Retina (tissue), 1 donor: ENCODE measurements at regions not wholly inside any gene's neighbourhood (a gene's known extent, or its start where the extent isn't known, plus 50 kb on each side); places are given as distances from the start of the nearest gene placed in this dataset.
"Not testable (repeated sequence)": the region's sequence is repeated elsewhere in the genome, so short reads cannot be mapped to it uniquely, and the experiment has no call there.

Experiments used
- DNase-seq: peaks from one replicate; pipeline ENCODE4 v3.0.0-alpha.2; 2016

DNA sequence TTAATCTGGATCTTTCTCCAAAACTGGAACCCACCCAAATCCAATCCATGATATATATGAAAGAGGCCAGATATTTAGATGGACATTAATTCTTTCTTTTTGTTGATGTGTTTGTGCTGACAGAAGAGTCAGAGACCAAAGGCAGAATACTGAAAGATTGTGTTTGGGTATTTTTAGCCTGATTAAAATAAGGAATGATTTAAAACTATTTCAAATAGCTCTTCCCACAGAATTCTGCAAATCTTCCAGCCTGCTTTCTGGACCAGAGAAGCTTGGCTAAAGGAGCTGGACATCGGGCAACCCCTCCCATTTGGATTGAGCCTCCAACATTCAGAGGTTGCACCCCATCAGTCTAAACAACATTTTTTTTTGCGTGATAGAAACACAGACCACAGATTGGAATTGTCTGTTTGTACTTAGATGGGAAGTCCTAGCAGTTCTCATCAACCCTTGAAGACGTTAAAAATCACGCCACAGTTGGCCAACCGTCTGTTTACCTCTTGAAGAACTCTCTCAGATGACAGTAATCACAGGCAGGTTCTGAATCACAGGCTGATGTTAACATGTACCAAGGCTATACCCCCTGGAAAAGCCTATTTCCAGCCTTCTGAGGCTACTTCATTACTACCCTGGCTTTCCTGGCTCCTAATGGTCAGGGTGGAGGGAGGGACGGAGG, 155.2 kb upstream of the NRP1 start:
- DNase-seq = no peak

DNA sequence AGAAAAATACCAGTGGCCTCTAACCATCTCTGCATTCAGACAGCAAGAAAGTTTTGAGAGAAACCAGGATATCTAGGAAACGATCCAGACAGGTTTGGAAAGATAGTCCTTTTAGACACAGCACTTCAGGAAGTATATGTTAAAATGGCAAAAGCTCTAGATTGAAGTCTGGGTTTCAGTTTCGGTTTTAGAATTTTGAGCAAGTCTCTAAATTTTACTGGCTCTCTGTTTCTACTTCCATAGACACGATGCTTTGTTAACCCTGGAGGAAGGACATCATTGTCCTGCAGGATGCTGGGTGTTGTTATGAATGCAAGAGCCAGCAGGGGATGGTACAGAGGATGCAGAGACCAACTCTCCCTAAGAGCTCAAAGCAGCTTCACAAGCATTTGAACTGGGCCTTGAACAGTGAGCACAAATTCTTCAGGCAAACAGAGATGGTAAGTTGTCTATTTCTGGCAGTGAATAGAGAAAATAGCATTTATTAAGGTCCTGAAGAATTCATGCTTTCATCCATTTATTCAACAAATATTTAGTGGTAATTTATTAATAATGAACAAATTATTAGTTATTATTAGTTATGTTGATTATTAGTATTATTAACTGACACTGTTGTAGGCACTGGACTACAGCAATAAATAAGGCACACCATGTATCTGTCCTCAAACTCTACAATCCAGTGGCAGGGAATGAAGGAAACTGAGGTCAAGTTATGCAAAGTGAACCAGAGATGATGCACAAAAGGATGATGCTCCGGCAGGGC, 152.7 kb upstream of the NRP1 start:
- no peak for DNase-seq

DNA sequence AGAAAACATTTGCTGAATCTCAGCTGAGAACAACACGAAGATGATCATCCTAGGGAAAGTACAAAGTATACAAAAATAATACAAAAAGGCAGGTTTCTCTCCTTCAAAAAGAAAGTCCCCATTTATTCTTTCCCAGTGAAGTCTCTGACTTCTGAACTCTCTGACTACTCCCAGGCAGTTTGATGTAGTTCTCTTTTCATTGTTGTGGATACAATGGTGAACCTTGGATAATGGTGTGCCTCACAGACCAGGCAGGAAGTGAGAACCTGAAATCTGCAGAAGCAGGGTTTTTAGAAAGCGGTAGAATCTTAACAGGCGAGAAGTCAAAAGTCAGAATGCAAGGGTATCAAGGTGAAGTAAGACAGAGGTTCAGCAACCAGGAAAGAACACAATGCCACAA, 150.8 kb upstream of the NRP1 start:
- DNase-seq = no peak

DNA sequence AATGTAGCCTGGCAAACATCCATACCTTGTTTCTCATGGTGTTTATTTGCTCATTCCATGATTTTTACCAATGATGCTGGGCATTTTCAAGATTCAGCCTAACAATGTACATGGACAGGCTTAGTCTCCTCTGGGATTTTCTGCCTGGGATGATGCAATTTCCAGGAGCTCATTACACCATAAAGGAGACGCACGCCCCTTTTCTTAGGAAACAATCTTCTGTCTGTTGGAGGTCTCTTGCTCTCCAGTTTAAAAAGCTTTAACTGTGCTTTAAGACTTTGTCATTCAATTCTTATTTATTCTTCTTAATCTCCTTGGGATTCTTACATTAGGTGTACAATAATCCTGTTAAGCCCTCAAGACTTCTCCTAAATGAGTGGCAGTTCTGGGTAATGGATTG, 150.3 kb upstream of the NRP1 start:
- DNase-seq = no peak

DNA sequence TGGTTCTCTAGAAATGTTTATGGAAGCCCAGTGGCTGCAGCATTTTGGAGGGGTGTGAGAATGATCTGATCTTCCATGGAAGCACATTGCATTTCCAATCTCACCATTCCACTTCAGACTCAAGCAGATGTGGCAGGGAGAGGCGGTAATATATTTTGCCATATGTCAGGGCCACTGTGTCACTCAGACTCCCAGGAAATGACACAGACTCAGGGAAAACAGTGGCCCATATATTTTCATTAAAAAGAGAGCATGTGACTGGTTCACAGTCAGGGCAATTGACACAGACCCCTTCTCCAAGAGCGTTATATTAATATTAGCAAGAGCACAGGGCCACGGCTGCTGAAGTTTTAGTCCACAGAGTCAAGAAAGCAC, 149.3 kb upstream of the NRP1 start:
- no peak for DNase-seq

DNA sequence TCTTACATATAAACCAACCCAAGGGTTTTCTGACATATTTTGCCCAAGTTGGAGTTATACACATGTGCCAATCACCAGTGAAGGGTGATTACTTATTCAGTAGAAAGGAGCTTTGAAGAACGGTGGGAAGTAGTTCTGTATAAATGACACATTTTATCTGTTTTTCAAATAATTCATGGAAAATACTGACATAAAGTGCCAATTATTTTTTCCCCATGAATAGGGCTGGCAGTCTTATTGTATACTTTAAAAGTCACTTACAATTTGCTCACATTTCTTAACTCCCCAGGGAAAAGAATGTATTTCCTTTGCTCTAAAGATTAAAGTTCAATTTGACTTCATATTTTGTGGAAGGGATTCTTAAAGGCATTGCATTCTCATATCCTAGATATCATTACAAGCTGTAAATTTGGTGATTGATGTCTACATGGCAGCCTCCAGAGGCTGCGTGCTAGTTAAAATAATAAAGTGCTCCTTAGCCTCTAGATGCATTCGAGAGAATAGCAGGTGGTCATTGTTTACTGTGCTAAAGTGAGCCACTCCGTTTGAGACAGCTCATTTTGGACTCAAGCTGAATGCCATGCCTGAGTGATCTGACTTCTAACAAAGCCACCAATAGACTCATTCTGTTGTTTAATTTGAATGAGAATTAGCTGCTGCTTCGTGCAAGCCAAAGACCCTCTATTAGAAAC, 148.8 kb upstream of the NRP1 start:
- DNase-seq = peak; percentile 50

DNA sequence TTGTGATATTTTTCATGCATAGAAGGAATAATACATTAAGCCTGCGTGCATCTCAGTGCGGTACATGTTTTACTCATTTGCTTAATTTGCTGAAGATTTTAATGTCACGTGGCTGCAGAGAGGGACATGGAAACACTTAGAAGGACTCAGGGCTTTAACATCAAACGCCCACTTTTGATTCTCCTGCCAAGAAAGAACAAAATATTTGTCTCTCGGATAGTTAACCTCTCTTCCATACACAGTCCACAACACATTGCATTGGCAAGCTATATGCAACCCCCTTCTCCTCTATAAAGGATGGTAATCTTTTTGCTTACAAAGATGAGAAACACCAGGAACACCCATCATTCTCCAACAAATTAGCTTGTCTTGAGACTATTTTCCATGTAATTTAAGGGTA, 148.0 kb upstream of the NRP1 start:
- DNase-seq = no peak

DNA sequence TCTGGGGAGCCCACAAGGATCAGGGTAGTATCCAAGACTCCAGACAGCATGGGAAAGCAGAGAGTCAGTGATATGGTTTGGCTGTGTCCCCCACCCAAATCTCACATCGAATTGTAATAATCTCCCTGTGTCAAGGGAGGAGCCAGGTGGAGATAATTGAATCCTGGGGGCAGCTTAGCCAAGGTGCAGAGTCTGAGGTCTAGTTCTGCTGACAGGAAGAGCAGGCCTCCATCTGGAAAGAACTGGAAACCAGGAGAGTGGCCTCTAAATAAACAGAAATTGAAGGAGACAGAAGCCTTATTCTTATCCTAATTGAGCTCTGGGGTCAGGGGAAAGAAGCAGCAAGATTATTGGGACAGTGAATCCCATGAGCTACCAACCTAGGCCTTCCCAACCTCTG, 146.7 kb upstream of the NRP1 start:
- no peak for DNase-seq

DNA sequence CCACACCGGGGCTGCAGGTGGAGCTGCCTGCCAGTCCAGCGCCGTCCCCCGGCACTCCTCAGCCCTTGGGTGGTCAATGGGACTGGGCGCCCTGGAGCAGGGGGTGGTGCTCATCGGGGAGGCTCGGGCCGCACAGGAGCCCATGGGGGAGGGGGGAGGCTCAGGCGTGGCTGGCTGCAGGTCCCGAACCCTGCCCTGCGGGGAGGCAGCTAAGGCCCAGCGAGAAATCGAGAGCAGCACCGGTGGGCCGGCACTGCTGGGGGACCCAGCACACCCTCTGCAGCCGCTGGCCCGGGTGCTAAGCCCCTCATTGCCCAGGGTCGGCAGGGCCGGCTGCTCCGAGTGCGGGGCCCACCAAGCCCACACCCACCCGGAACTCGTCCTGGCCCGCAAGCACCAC, 145.9 kb upstream of the NRP1 start:
- DNase-seq = not testable (repeated sequence)

DNA sequence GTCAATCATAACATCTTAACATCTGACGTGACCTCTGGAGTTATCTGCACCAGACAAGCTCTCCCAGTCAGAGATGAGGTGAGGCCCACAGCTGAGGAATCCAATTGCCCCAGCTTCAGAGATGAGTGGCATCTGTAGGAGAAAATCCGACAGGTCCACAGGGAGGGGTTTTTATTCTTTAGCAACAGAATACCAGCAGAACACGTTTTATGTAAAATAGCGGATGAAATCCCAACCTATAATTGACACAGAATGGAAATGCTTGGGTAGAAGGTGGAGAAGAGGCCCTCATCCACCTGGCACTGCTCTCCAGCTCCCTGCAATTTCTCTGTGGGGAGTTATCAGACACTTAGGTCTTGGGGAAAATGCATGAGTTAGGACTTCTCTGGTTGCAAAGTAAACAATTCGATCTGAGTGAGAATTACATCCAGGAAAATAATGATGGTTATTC, 144.2 kb upstream of the NRP1 start:
- DNase-seq = no peak

DNA sequence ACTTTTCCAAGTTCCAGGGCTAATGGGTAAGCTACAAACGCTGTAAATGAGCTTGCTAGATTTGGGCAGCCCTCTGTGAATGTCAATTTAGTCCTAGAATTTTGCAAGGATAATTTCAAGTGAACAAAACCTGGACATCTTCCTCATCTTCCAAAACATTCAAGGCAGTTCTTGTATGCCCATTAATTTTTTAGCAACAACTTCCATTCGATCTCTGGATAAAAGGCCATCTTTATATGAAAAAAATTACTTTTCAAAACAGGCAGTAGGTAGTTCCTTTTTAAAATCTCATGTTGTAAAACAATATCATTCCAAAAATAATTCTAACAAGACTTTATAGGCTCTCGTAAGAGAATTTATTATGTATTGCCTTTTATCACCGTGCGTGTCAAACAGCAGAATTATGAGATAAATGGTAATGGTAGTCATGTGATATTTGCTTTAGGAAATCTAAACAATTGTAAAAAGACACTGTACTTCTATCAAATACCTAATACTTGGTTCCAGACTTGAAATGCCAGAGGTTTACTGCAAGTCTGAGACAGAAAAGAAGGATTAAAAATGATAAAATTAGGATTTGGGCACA, 143.7 kb upstream of the NRP1 start:
- no peak for DNase-seq

DNA sequence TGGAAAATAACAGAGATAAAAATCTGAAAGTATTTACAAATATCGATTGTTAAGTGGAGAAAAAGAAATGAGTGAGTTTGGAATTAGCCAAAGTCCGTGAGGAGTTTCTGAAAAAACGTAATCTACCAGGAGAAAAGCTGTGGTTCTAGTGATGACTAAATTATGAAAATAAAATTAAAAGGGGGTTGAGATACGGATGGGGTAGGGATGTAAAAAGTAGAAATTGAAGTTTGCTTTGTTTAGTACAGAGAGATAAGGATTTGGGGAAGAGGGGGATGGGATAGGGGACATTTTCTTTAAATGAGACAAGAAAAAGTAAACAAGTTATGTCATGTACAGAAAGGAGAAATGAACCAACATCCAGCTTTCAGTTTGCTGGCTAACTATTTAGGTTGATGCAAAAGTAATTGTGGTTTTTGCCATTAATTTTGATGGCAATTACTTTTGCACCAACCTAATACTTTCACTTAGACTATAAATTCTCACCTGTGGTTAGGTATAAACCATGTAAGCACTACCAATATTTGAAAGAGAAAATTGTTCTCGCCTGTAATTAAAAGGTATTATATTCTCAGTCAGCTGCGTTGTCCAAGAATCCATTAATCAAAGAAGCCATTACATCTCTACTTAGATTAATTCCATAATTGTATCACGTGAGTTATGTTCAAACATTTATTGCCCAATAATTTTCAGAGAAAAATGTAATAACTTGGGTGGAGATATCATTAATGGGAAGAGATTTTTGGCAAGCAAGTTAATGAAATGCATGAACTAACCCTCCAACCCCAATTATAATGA, 143.0 kb upstream of the NRP1 start:
- no peak for DNase-seq

DNA sequence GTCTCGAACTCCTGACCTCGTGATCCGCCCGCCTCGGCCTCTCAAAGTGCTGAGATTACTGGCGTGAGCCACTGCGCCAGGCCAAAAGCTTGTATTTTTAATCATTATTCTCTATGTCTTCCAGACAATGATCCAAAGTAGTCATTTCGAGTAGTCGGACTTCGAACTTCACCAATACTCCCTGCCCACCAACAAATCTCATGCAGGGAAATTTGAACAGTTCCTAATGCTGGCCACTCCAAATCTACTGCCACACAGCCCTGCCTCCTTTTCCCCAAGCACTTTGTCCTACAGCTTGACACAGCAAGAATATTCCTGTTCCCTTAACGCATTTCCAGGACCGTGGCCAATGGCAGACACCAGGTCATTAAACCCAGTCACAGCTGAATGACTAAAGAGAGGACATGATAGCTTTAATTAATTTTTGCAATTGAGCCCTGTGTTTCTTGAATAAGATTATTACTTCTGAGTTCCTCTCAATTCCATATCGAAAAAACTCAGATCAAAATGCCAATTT, 142.3 kb upstream of the NRP1 start:
- DNase-seq = no peak

DNA sequence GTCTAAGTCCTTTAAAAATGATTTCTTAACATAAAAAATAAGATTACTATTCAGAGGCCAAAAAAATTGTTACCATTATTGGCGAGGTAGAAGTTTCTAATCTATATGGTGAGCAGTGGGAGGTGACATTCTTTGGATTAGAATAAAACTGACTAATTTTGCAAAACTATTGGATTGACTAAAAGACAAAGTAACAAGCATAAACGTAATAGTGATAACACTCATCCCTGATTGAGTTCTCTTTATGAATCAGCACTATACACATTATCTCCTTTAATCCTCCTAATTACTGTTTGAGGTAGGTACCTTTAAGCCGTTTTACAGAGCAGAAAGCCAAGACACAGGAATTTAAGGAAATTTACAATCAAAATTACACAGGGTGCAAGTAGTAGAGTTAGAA, 139.2 kb upstream of the NRP1 start:
- DNase-seq = no peak

DNA sequence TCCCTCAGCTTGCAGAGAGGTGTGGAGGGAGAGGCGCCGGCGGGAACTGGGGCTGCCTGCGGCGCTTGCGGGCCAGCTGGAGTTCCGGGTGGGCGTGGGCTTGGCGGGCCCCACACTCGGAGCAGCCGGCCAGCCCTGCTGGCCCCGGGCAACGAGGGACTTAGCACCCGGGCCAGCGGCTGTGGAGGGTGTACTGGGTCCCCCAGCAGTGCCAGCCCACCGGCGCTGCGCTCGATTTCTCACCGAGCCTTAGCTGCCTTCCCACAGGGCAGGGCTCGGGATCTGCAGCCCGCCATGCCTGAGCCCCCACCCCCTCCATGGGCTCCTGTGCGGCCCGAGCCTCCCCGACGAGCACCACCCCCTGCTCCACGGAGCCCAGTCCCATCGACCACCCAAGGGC, 133.5 kb upstream of the NRP1 start:
- DNase-seq = not testable (repeated sequence)

DNA sequence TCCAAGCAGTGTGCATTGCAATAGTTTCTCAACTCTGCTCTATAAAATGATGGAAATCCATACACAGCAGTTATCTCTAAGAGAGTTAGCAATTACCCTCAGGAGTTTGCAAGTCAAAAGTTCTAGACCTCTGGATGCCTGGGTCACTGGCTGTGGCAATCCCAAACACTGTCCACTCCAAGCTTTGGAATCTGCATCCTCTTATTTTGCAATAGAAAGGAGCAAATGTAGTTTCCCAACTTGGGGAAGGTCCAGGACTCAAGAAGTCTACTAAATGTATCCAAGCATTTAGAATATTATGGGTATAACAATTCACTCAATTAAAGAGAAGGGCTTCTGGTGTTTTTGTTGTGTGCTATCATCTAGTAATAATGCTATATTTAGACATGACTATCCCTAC, 131.3 kb upstream of the NRP1 start:
- no peak for DNase-seq

DNA sequence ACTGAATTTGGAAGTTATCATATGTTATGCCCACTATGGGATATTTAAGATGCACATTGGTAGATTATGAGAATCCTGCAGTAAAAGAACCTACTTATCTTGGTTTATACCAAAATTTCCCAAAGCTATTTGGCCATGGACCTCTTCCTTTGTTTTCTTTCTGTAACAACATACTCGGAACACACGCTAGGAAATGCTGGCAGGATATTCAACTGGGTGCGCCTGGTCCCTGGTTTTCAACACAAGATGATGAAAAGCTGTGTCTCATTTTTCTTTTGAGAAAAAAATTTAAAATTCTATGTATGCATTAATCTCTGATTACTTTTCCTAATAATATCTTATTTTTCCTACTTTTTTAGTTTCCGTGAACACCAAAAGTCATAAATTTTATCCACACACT, 128.5 kb upstream of the NRP1 start:
- no peak for DNase-seq

DNA sequence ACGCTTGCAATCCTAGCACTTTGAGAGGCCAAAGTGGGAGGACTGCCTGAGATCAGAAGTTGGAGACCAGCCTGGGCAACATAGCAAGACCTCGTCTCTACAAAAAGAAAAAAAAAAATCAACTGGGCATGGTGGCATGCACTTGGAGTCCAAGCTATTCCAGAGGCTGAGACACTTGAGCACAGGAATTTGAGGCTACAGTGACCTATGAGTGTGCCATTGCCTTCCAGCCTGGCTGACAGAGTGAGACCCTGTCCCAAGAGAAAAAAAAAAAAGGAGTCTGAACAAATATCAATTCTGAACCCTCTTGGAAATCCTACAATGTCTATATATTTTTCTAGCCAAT, 126.8 kb upstream of the NRP1 start:
- no peak for DNase-seq

DNA sequence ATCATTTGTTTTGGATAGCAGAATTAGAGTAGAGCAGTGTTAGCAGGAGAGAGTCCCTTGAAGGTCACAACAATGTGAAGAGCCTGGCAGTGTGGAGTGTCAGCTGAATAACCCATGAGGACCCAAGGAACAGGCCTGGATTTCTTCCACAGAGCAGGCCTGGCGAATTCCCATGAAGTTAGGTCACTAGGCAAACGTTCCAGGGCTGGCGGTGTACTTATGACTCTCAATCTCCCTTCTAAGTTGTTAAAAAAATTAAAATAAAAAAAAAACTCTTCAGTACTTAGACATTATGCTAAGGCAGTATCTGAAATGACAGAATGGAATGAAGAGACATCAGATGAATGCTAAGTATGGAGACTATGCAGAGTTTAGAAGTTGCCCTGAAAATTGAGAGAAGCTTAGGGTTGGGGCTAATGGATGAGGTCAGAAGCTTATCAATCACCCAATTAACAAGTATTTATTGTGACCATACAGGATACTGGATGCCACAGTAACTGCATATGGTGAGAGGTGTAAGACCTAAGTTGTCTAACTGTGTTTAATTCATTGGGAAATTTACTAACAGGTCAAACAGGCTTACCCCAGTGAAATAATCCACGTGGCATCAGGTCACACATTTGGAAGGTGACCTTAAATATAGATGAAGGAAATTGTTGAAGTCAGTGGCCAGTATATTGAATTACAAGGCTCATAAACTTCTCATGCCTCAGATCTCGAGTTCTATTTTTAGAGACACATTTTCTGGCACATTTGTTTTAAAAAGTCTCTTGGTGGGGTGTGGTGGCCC, 126.2 kb upstream of the NRP1 start:
- no peak for DNase-seq

DNA sequence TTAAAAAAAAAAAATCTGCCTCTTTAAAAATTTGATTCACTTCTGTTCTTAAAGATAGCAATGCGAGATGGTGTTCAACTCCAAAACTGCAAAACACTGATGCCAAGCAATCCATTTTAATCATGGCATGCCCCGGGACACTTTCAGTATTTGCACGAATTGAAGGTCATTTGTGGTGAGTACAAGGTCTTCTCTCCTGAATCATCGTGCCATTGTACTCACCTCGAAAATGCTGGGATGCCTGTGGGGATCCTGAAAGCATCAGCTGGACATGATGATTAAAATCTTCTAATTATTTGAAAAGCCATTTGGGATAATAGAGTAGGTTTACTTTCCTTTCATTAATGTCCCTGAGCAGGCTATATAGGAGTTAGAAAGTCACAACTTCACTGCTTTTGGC, 125.1 kb upstream of the NRP1 start:
- no peak for DNase-seq

DNA sequence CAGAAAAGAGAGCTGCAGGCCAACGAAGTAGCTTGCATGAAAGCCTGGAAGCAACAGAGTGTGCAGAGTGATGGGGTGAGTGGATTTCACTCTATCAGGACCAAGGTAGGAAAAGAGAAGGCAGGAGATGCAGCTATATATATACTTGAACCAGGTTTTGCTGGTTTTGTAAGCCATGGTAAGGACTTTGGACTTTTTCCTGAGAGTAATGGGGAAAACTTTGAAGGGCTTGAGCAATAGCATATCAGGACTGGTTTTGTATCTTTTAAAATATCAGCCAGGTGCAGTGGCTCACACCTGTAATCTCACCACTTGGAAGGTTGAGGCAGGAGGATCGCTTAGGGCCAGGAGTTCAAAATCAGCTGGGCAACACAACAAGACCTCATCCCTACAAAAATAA, 120.6 kb upstream of the NRP1 start:
- no peak for DNase-seq

DNA sequence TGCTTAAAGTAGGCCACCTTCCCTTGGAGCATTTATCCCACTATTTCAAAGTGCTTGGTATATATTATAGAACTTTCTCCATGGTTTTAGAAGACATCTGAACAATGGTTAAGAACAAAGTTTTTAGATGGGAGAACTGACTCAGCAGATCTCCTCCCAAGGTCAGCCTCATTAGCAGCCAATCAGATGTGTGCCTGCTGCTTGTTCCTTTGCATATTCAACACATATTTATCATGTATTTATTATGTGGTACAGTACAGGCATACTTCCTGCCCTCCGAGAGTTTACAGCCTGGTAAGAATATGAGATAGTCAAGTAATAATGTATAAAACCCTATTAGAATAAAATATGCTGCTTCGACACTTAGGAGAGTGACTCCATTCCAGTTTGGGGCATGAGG, 120.1 kb upstream of the NRP1 start:
- DNase-seq = no peak
